Lung (tissue), 11 donors: ENCODE measurements at regions not wholly inside any gene's neighbourhood (a gene's known extent, or its start where the extent isn't known, plus 50 kb on each side); places are given as distances from the start of the nearest gene placed in this dataset.

Experiments used
- ATAC-seq: fragments of 200-7000 bp; cut with Tn5 transposase; one replicate; pipeline ENCODE4 v1.9.1; 2020; ENCODE audit warnings: moderate number of reproducible peaks; ENCODE audit not compliant: insufficient read depth, low FRiP score
- DNase-seq, 3 donors: peaks; one replicate each; pipeline ENCODE4 v3.0.0-alpha.2; 2013 to 2017
- H3K27ac ChIP-seq, 2 donors: one replicate each; pipeline ENCODE4 v1.5.1; 2013; ENCODE audit warnings: mild to moderate bottlenecking in 2 of 2, moderate library complexity in 2 of 2, control low read depth in 1 of 2, inconsistent platforms in 1 of 2, low read depth in 1 of 2, low read length in 1 of 2
- H3K27me3 ChIP-seq, 3 donors: one replicate each; pipeline ENCODE4 v1.5.1; 2013; ENCODE audit warnings: low read length in 2 of 3; ENCODE audit not compliant: control insufficient read depth in 3 of 3, insufficient read depth in 3 of 3
- H3K36me3 ChIP-seq, 4 donors: one replicate each; pipeline ENCODE4 v1.5.1; 2013; ENCODE audit warnings: low read length in 4 of 4, mild to moderate bottlenecking in 1 of 4, moderate library complexity in 1 of 4; ENCODE audit not compliant: control insufficient read depth in 4 of 4, insufficient read depth in 4 of 4
- H3K4me1 ChIP-seq, 5 donors: one replicate each; pipeline ENCODE4 v1.5.1; 2013; ENCODE audit warnings: low read length in 5 of 5, mild to moderate bottlenecking in 2 of 5, moderate library complexity in 1 of 5; ENCODE audit not compliant: control insufficient read depth in 5 of 5, insufficient read depth in 5 of 5
- H3K4me3 ChIP-seq: one replicate; pipeline ENCODE4 v1.5.1; 2013; ENCODE audit warnings: mild to moderate bottlenecking, control low read depth, moderate library complexity
- H3K9ac ChIP-seq, 2 donors: one replicate each; pipeline ENCODE4 v1.5.1; 2013; ENCODE audit warnings: low read length in 2 of 2, control low read depth in 1 of 2; ENCODE audit not compliant: insufficient read depth in 1 of 2
- H3K9me3 ChIP-seq, 4 donors: one replicate each; pipeline ENCODE4 v1.5.1; 2013; ENCODE audit warnings: low read length in 3 of 4, mild to moderate bottlenecking in 1 of 4, moderate library complexity in 1 of 4; ENCODE audit not compliant: control insufficient read depth in 4 of 4, insufficient read depth in 3 of 4
- WGBS, 2 donors: extraction: QIAGEN DNeasy Blood & Tissue Kit; methylation state at CpG; one replicate each; pipeline ENCODE4 v1.1.7; 2013; 5-methylcytosine and 5-hydroxymethylcytosine counted together
- TF ChIP-seq, protein P1 (sequence below): IDR thresholded peaks from 2 replicates; pipeline ENCODE4 v1.5.1; 2012; ENCODE audit warnings: mild to moderate bottlenecking; ENCODE audit errors: control extremely low read depth, extremely low read depth
- donor health status: control.
- donor health status: control.
- donor health status: Bipolar disorder and iron deficiency.
- donor health status: healthy.
- donor health status: DM: yes; HTN: yes; CAD: no.

DNA sequence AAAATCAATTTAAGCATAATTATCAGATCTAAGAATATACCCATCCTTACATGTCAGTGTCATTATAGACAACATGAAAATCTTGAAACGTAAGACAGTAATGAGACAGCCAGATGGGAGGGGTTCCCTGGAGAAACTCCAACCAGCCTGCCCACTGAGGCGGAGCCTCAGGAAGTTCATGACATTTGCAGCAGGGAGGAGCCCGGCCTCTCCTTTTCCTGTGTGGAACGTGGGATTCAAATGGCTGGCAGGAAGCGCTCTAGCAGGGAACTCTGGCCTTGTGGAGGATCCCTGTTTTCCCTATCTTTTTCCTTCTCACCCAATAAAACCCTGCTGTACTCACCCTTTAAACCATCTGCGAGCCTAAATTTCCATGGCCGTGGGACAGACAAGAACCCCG is 176.6 kb upstream of the KCNN2 start:
- no peaks in the 10 kb centered on the region for H3K9me3 ChIP-seq
- ATAC-seq, result no peak
- H3K27ac ChIP-seq, result peak overlapping the region; percentile 23 to 45
- no peak overlapping the region for H3K4me3 ChIP-seq
- 68 to 73% methylated on average over 8 of the region's 8 CpGs for WGBS, 2 donors
- no peaks in the 10 kb centered on the region for H3K36me3 ChIP-seq
- TF ChIP-seq, protein P1, sequence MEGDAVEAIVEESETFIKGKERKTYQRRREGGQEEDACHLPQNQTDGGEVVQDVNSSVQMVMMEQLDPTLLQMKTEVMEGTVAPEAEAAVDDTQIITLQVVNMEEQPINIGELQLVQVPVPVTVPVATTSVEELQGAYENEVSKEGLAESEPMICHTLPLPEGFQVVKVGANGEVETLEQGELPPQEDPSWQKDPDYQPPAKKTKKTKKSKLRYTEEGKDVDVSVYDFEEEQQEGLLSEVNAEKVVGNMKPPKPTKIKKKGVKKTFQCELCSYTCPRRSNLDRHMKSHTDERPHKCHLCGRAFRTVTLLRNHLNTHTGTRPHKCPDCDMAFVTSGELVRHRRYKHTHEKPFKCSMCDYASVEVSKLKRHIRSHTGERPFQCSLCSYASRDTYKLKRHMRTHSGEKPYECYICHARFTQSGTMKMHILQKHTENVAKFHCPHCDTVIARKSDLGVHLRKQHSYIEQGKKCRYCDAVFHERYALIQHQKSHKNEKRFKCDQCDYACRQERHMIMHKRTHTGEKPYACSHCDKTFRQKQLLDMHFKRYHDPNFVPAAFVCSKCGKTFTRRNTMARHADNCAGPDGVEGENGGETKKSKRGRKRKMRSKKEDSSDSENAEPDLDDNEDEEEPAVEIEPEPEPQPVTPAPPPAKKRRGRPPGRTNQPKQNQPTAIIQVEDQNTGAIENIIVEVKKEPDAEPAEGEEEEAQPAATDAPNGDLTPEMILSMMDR, result no peak
- no peaks in the 10 kb centered on the region for H3K27me3 ChIP-seq
- H3K4me1 ChIP-seq, result peaks cover 0 to 4% (median 0%) of the 10 kb centered on the region in 5 donors
- H3K9ac ChIP-seq, result no peak overlapping the region
- DNase-seq, result peak in 1 of 3 donors; percentile 13

DNA sequence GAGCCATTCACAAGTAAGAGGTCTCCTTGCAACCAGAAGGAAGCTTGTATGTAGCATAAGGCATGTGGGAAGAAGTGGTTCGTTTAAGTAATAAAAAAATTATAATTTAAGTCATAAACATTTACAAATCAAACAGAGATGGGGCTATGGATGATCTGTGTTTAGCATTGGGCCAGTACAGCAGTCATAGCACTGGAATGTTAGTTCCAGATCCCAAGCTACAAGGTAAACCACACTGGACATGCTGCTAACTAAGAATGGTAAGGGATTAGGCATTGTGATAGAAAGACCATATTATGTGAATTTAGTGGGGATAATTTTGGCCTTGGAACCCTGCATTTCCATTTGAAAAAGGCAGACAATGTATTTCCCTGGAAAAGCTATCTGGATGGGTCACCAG is 170.4 kb upstream of the KCNN2 start:
- DNase-seq (no peak), ATAC-seq (no peak)
- Histone ChIP-seq H3K9me3 (no peaks in the 10 kb centered on the region), H3K4me1 (peaks cover 0 to 9% (median 0%) of the 10 kb centered on the region in 5 donors), H3K27ac (peak overlapping the region in 1 of 2 donors; percentile 45), H3K4me3 (no peak overlapping the region), H3K36me3 (no peaks in the 10 kb centered on the region), H3K9ac (no peak overlapping the region), H3K27me3 (no peaks in the 10 kb centered on the region)
- 48 to 59% methylated on average over 1 of the region's 1 CpG for WGBS, 2 donors
- TF ChIP-seq, protein P1, result no peak

DNA sequence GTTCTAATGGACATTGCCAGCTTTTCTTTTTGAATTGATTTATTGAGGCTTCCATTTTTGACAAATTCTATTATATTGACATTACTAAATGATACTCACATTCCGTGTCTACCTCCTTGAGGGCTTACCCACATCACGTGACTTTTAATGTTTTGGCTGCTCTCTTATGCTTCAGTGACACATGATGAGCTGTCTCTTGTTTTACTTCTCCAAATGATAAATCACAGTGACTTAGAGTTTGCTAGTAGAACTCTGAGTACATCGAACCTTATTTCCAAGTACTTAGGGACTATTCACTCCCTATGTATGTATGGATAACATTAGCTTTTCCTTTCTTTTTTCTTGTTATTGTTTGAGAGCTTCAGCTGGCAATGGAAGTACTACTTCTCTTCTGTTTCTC is 169.8 kb upstream of the KCNN2 start:
- Histone ChIP-seq H3K36me3 (no peaks in the 10 kb centered on the region), H3K27me3 (no peaks in the 10 kb centered on the region), H3K9ac (no peak overlapping the region), H3K4me1 (peaks cover 0 to 9% (median 0%) of the 10 kb centered on the region in 5 donors), H3K27ac (peak overlapping the region in 1 of 2 donors; percentile 60), H3K4me3 (no peak overlapping the region), H3K9me3 (no peaks in the 10 kb centered on the region)
- ATAC-seq (no peak), DNase-seq (no peak)
- TF ChIP-seq, protein P1, result no peak
- 89 to 95% methylated on average over 3 of the region's 3 CpGs for WGBS, 2 donors

DNA sequence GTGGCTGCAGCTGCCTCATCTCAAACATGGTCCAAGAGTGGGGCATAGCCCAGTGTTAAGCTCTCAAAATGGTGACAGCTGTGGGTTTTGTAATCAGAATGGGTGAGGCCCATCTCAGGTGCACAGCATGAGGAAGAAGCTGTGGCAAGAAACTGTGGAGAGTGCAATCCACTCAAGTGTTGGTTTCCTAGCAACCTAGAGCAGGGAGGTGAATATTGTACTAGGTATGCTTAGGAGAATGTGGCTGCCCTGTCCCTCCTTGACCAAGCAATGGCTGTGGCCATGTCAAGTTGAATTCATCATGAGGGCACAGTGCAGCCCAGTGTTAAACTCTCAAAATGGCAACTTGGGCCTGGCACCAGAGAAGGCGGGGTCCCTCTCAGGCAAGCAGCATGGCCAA is 160.5 kb upstream of the KCNN2 start:
- no peak overlapping the region for H3K4me3 ChIP-seq
- H3K9me3 ChIP-seq, result peaks cover 0 to 7% (median 1%) of the 10 kb centered on the region in 4 donors
- 92 to 94% methylated on average over 1 of the region's 1 CpG for WGBS, 2 donors
- DNase-seq, result peak in 1 of 3 donors; percentile 6
- H3K36me3 ChIP-seq, result no peaks in the 10 kb centered on the region
- H3K9ac ChIP-seq, result no peak overlapping the region
- peak; percentile 41 for ATAC-seq
- H3K27ac ChIP-seq, result no peak overlapping the region
- TF ChIP-seq, protein P1, result no peak
- peaks cover 0 to 1% (median 0%) of the 10 kb centered on the region in 5 donors for H3K4me1 ChIP-seq
- no peaks in the 10 kb centered on the region for H3K27me3 ChIP-seq
